ENCODE measurements at regions not wholly inside any gene's neighbourhood (a gene's known extent, or its start where the extent isn't known, plus 50 kb on each side); places are given as distances from the start of the nearest gene placed in this dataset.

DNA sequence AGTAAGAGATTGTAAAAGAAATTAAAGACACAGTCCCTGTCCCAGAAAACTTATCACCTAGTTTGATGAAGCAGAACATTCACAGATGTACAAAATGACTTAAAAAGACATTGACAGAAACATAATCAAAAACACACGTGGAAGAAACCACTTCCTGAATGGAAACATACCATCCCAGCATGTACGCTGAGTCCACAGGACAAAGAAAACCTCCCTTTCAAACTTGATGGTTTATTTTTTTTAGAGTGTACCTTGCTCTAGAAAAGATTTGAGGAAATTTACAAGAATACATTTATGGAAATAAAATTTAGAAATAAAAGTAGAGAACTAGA is 140.9 kb downstream of the PMP22 start:
- peaks cover 8% of the 10 kb centered on the region for H3K27me3 Mint-ChIP-seq
- no peak overlapping the region for H3K4me3 Mint-ChIP-seq
- no peak overlapping the region for H3K27ac Mint-ChIP-seq
- H3K9me3 Mint-ChIP-seq: no peaks in the 10 kb centered on the region
- no peaks in the 10 kb centered on the region for H3K36me3 Mint-ChIP-seq (ENCODE audit: low read depth)
- no peaks in the 10 kb centered on the region for H3K4me1 Mint-ChIP-seq (ENCODE audit: low read depth)

DNA sequence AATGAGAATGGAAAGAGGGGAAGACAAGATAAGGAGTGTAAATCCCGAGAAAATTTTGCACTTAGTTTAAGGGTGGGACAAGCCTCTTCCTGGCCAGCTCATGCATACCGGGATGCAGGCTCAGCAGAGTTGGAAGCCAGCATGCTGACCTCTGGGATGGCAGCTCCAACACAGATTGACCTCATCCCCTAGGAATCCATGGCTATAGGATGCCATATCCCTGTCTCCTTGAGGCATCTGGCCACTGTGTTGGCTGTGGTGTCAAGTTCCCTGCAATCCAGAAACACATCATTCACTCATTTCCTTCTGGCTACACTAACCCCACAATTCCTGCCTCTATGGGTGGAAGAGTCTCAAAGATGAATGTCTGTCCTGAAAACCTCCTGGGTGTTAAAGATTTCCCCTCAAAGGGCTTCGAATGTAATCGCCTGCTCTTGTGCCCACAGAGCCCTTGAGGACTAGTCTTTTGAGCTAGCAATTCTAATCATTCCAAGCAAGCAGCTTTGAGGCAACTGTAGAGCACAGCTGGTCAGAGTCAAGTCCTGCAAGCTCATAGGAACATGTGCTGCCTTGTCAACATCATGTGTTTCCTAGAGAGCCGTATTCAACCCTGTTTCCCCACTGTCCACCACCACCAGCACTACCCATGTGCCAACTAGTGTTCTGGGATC is 141.4 kb downstream of the PMP22 start:
- Mint-ChIP-seq H3K4me3 (no peak overlapping the region), H3K4me1 (ENCODE audit: low read depth) (no peaks in the 10 kb centered on the region), H3K36me3 (ENCODE audit: low read depth) (no peaks in the 10 kb centered on the region), H3K27me3 (peaks cover 5% of the 10 kb centered on the region), H3K9me3 (no peaks in the 10 kb centered on the region), H3K27ac (no peak overlapping the region)

DNA sequence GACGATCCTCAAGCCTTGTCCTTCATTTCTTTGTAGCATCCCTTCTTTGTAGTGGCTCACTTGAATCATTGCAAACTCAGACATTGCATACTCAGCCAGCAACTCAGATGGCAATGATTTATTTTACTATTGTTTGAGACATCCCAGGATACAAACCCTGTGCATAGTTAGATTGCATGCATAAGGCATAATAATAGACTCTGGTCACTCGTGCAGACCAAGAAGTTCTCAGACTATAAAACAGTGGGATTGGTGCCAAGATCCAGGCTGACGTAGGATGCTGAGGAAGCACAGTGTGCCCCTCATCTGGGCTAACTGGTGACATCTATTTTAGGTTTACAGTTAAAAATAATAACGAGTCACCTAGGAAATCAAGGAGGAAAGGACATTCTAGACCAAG is 142.3 kb downstream of the PMP22 start:
- peaks cover 1% of the 10 kb centered on the region for H3K27me3 Mint-ChIP-seq
- H3K4me3 Mint-ChIP-seq: no peak overlapping the region
- no peaks in the 10 kb centered on the region for H3K36me3 Mint-ChIP-seq (ENCODE audit: low read depth)
- H3K27ac Mint-ChIP-seq: no peak overlapping the region
- H3K9me3 Mint-ChIP-seq: no peaks in the 10 kb centered on the region
- H3K4me1 Mint-ChIP-seq (ENCODE audit: low read depth): no peaks in the 10 kb centered on the region

DNA sequence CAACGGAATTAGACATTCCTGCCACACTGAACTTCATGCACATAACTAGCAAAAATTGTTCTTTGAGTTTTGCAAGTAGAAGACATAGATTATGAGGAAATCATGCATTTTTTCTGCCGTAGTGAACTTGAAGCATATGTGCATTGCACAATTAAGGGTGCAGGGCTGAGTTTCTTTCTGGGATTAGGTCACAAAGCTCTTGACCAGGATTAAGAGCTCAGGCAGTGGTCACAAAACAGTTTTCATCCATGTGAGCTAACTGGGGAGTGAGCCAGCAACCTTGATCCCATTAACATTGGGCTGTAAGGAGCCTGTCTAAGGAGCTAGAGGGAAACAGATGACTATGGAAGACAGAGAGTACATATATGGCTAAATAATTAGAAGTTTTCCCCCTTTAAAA is 143.7 kb downstream of the PMP22 start:
- H3K36me3 Mint-ChIP-seq (ENCODE audit: low read depth): no peaks in the 10 kb centered on the region
- no peaks in the 10 kb centered on the region for H3K4me1 Mint-ChIP-seq (ENCODE audit: low read depth)
- H3K27ac Mint-ChIP-seq: no peak overlapping the region
- H3K9me3 Mint-ChIP-seq: peaks cover 3% of the 10 kb centered on the region
- H3K4me3 Mint-ChIP-seq: no peak overlapping the region
- H3K27me3 Mint-ChIP-seq: no peaks in the 10 kb centered on the region

DNA sequence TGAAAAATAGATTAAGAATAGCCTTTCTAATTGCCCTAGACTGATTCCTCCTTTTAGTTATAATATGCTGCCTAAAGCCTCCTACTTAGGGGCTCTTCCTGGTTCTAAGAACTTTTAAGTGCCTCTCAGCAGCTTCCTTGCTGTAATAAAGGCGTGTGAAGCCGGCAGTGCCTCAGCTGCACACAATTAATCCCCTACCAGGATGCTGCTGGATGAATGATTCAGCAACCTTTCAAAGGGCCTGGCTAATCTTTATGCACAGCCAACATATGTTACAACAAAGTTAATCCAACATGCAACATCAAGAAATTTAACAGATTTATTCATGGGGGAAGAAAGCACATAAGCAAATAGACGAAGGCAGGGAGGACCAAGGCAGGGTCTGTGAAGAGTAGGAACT is 145.2 kb downstream of the PMP22 start:
- Mint-ChIP-seq H3K36me3 (ENCODE audit: low read depth) (no peaks in the 10 kb centered on the region), H3K4me3 (no peak overlapping the region), H3K27ac (no peak overlapping the region), H3K27me3 (no peaks in the 10 kb centered on the region), H3K4me1 (ENCODE audit: low read depth) (no peaks in the 10 kb centered on the region), H3K9me3 (peaks cover 8% of the 10 kb centered on the region)

DNA sequence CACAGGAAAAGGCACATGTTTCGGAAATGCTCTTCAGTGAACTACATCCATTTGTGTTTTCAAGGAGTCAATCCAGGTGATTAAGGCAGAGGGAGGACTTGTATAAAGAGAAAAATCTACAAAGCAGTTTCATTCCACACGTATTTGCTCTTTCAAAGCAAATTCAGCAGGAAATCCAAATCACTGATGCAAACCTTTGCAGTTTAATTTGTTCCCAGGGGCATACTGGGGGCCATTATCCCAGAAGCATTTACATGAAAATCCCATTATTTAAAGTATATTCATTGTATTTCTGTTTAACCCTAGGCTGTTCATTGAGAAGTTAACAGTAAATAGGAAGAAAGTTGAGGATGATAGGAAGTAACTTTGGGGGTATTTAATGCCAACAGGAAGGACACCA is 147.9 kb downstream of the PMP22 start:
- H3K27me3 Mint-ChIP-seq: no peaks in the 10 kb centered on the region
- H3K4me3 Mint-ChIP-seq: no peak overlapping the region
- H3K4me1 Mint-ChIP-seq (ENCODE audit: low read depth): no peaks in the 10 kb centered on the region
- H3K36me3 Mint-ChIP-seq (ENCODE audit: low read depth): no peaks in the 10 kb centered on the region
- H3K27ac Mint-ChIP-seq: no peak overlapping the region
- peaks cover 8% of the 10 kb centered on the region for H3K9me3 Mint-ChIP-seq

DNA sequence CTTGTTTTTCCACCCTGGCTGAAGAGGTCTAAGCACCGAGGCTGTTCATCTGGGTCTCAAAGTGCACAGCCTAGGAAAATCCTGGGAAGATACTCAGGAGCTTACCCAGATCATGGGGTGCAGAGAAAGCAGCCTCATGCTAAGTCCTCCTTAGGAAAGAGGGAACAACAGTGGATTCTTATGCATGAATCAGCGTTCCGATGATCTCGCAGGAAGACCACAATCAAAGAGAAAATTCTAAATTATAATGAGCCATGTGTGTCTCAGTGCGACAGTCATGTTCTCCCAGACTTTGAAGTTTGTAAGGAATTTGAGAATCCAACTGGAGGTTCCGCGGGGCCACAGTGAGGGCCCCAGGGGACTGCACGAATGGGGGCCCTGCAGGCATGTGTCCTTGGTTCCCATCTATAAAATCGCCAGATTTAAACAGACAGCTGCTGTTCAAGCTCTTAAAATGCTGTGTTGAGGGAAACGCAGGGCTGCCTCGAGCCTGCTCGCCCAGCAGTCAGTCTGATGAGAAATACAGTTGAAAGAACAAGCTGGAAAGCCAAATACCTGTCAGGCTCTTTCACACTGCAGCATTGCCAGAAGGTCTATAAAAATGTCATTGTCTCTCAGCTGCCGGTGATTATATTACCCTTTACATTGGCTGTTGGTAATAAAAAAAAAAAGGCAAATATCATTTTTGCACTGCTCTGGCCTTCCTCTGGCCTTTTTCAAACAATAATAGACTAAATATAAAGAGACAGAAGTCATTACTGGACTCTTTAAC is 152.1 kb downstream of the PMP22 start:
- Mint-ChIP-seq H3K27ac (no peak overlapping the region), H3K36me3 (ENCODE audit: low read depth) (no peaks in the 10 kb centered on the region), H3K9me3 (peaks cover 8% of the 10 kb centered on the region), H3K4me3 (no peak overlapping the region), H3K4me1 (ENCODE audit: low read depth) (no peaks in the 10 kb centered on the region), H3K27me3 (no peaks in the 10 kb centered on the region)

DNA sequence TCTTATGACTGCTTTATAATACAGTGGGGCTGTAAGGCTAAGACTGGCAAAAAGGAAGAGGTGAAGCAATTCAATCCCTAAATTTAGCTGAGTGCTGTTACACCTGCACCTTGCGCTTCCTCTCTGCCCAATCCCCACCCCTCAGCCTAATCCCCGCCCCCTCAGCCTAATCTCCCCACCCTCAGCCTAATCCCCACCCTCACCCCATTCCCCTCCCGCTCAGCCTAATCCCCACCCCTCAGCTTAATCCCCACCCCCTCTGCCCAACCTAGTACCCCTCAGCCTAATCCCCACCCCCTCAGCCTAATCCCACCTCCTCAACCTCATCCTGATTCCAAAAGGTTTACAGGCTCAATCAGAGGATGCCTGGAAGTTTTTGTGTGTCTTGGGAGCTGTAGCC is 155.5 kb downstream of the PMP22 start:
- Mint-ChIP-seq H3K9me3 (no peaks in the 10 kb centered on the region), H3K4me3 (no peak overlapping the region), H3K4me1 (ENCODE audit: low read depth) (no peaks in the 10 kb centered on the region), H3K27ac (no peak overlapping the region), H3K36me3 (ENCODE audit: low read depth) (no peaks in the 10 kb centered on the region), H3K27me3 (no peaks in the 10 kb centered on the region)

DNA sequence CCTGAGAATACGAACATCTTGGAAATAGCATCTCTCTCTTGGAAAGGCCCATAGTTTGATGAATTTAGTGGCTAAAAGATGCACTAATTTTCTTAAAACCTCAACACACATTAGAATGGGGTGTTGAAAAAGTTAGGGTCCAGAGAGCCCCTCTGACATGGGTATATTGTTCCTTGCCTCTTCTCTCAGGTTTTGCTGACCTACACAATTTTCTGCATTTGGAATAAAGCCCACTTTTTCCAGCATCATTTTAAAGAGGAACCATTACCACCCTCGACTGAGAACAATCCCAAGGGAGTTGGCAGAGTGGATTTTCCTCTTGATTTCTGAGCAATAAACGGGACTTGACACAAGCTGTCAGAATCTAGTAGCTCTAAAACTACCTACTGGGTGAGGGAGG is 156.1 kb downstream of the PMP22 start:
- Mint-ChIP-seq H3K9me3 (no peaks in the 10 kb centered on the region), H3K4me3 (no peak overlapping the region), H3K27me3 (no peaks in the 10 kb centered on the region), H3K4me1 (ENCODE audit: low read depth) (no peaks in the 10 kb centered on the region), H3K27ac (no peak overlapping the region), H3K36me3 (ENCODE audit: low read depth) (no peaks in the 10 kb centered on the region)

DNA sequence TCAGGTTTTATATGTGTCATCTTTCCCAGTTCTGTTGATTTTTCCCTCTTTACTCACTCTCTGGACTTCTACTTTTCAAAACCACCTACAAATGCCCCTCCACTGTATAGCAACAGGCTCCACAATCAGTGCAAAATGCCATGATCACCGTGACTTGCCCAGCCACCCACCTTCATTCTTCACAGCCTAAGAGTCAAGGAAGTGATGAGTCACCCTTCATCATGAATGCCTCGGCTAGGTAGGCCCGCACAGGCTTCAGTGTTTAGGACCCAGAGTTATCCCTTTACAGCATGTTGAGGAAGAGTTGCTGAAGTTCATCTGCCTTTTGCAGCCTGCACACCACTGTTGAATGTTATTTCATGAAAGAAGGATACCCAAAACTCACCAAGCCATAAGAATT is 158.6 kb downstream of the PMP22 start:
- no peak overlapping the region for H3K27ac Mint-ChIP-seq
- no peaks in the 10 kb centered on the region for H3K27me3 Mint-ChIP-seq
- no peaks in the 10 kb centered on the region for H3K36me3 Mint-ChIP-seq (ENCODE audit: low read depth)
- no peaks in the 10 kb centered on the region for H3K9me3 Mint-ChIP-seq
- H3K4me3 Mint-ChIP-seq: no peak overlapping the region
- H3K4me1 Mint-ChIP-seq (ENCODE audit: low read depth): no peaks in the 10 kb centered on the region

DNA sequence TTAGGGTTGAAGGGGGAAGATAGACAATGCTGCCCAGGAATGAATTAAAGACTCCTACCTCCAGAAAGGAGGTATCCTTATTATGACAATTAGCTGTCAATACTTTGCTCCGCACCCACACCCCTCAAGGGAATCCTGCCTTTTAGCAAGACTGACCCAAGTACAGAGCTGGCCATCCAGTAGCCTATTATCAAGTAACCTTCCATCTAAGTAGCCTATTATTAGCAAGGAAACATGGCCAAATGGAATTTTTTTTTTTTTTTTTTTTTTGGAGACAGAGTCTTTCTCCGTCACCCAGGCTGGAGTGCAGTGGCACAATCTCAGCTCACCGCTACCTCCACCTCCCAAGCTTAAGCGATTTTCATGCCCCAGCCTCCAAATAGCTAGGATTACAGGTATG is 161.3 kb downstream of the PMP22 start:
- Mint-ChIP-seq H3K27me3 (no peaks in the 10 kb centered on the region), H3K9me3 (no peaks in the 10 kb centered on the region), H3K36me3 (ENCODE audit: low read depth) (no peaks in the 10 kb centered on the region), H3K4me3 (no peak overlapping the region), H3K4me1 (ENCODE audit: low read depth) (no peaks in the 10 kb centered on the region), H3K27ac (no peak overlapping the region)

DNA sequence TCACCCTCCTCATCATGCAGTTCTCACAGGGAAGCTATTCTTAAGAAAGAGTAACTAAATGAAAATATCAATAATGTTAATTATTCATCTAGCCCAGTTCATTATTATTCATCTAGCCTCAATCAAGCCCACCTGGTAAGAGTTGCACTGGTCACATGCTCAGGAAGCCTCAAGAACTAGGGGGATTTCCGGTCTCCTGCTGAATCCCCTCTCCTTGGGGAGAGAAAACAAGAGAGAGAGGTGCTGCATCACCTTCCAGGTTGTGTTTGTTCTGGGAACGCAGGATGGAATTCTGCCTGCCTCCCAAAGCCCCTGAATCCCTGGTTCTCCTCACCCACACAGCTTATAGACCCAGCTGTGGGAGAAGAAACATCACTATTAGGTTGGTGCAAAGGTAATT is 164.0 kb downstream of the PMP22 start:
- Mint-ChIP-seq H3K4me3 (no peak overlapping the region), H3K36me3 (ENCODE audit: low read depth) (no peaks in the 10 kb centered on the region), H3K4me1 (ENCODE audit: low read depth) (no peaks in the 10 kb centered on the region), H3K9me3 (peaks cover 4% of the 10 kb centered on the region), H3K27me3 (no peaks in the 10 kb centered on the region), H3K27ac (no peak overlapping the region)

DNA sequence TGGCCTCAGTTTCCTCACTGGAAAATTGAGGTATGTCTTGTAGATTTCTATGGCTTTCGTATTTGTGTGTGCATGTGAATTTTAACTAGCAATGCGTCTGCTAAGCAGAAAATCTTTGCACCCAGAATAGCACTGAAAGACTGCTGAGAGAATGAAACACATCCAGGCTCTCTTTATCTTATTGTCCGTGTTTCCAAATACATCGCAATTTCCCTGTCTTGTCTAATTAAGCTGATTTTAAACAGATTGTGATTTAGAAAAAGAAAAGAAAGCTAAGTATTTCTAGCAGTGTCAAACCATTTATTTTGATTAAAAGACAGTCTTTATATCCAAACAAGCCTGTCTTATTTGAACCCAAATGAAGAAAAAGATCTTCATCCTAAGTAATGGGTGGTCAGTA is 168.6 kb downstream of the PMP22 start:
- H3K27ac Mint-ChIP-seq: no peak overlapping the region

DNA sequence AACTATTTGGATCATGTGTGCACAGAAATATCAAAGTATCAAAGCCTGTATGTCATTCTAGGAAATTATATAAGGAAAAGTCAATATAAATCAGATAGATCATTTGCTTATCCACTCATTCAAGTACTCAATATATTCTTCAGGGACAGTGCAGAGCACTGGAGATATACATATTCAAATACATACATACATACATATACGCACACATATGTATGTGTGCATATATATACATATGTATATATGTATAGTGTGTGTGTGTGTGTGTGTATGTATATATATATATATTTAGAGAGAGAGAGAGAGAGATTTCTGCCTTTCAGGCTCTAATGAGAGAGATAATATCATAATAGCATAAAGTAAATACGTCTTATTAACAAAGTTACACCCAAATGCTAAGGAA is 169.2 kb downstream of the PMP22 start:
- peaks cover 4% of the 10 kb centered on the region for H3K9me3 Mint-ChIP-seq
- no peak overlapping the region for H3K4me3 Mint-ChIP-seq
- peaks cover 3% of the 10 kb centered on the region for H3K27me3 Mint-ChIP-seq
- H3K36me3 Mint-ChIP-seq (ENCODE audit: low read depth): no peaks in the 10 kb centered on the region
- H3K27ac Mint-ChIP-seq: no peak overlapping the region
- H3K4me1 Mint-ChIP-seq (ENCODE audit: low read depth): no peaks in the 10 kb centered on the region

More for the DNA sequence above, 168.6 kb downstream of the PMP22 start:
- Mint-ChIP-seq H3K27me3 (no peaks in the 10 kb centered on the region), H3K4me1 (ENCODE audit: low read depth) (no peaks in the 10 kb centered on the region), H3K9me3 (peaks cover 4% of the 10 kb centered on the region), H3K4me3 (no peak overlapping the region), H3K36me3 (ENCODE audit: low read depth) (no peaks in the 10 kb centered on the region)

DNA sequence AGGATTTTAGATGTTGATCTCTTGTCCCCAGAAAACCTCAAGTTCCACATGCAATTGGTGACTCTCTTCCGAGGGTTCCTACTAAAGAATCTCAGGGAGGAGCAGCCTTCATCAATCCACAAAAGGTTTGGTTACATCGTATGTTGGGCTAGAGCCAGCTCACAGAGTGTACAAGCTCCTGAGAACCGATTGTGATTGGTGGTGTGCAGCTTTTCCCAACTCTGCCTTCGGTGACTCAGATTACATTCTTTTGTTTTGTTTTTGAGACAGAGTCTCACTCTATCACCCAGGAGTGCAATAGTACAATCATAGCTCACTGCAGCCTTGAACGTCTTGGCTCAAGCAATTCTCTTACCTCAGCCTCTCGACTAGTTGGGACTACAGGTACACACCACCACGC is 172.4 kb downstream of the PMP22 start:
- H3K27me3 Mint-ChIP-seq: peaks cover 13% of the 10 kb centered on the region
- H3K4me1 Mint-ChIP-seq (ENCODE audit: low read depth): no peaks in the 10 kb centered on the region
- no peak overlapping the region for H3K4me3 Mint-ChIP-seq
- H3K36me3 Mint-ChIP-seq (ENCODE audit: low read depth): no peaks in the 10 kb centered on the region
- H3K9me3 Mint-ChIP-seq: no peaks in the 10 kb centered on the region
- no peak overlapping the region for H3K27ac Mint-ChIP-seq

DNA sequence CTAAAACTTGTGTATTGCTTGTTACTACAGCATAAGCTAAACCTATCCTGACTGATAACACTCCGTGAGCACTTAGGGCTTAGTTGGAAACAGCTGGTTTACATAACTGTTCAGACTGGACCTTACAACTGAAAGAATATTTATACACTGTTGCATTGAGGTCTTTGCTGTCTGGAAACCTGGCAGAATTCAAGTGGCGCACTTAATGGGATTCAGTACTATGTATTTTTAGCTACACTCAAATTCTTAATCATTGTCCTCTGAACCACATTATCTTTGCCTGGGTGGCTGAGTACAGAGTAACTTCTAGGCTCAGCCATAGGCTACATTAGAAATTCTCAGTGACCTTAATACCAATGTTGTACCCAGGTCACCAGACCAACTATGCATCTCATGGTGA is 172.9 kb downstream of the PMP22 start:
- H3K4me3 Mint-ChIP-seq: no peak overlapping the region
- H3K36me3 Mint-ChIP-seq (ENCODE audit: low read depth): no peaks in the 10 kb centered on the region
- H3K4me1 Mint-ChIP-seq (ENCODE audit: low read depth): no peaks in the 10 kb centered on the region
- H3K9me3 Mint-ChIP-seq: no peaks in the 10 kb centered on the region
- H3K27me3 Mint-ChIP-seq: peaks cover 13% of the 10 kb centered on the region
- H3K27ac Mint-ChIP-seq: no peak overlapping the region
